NCI-H2107 (cell line): ENCODE measurements at regions not wholly inside any gene's neighbourhood (a gene's known extent, or its start where the extent isn't known, plus 50 kb on each side); places are given as distances from the start of the nearest gene placed in this dataset.

Experiments used
- DNase-seq: peaks from one replicate; lab custom pipeline; 2025; lab: John Stamatoyannopoulos, UW

GRCh38 chr14:94682736-94683135 is 70.5 kb downstream of the SERPINA3 start:
- no peak for DNase-seq

GRCh38 chr14:94682061-94682516 is 69.9 kb downstream of the SERPINA3 start:
- no peak for DNase-seq

DNA sequence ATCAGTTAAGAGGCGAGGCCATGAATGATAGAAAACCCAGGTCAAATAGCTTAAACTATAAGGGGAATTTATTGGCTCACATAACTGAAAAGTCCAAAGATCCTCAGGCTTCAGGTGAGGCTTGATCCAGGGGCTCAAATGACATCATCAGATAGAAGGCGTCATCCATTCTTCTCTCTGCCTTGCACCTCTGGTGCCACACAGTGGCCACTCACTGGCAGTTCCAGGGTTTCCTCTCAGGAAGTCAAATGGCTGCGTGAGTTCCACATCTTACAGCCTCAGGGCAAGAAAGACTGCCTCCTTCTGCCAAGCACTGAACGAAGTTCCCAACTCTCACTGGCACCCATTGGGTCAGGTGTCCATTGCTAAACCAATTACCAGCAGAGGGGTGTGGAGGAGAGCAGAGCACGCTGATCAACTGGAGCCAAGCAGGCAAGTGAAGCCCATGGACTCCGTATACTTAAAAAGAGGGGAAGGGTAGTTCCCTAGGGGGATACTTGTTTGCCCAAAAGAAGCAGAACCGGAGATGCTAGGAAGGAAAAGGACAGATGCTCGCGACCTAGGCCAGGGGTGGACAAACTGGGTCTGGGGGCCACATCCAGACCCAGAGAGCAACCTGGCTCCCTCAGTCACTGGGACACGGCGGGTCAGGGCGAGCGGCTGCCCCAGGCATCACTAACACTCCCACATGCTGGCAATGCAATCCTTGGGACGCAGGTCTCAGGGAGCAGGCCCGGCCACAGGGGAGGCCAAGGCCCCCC is 69.3 kb downstream of the SERPINA3 start:
- DNase-seq: no peak

- no peak for DNase-seq
These were observed 68.7 kb downstream of the SERPINA3 start for GRCh38 chr14:94680862-94681288.

GRCh38 chr14:94679937-94680861 is 68.0 kb downstream of the SERPINA3 start:
- DNase-seq: no peak

- no peak for DNase-seq
These were observed 67.1 kb downstream of the SERPINA3 start for GRCh38 chr14:94679106-94679810.

GRCh38 chr14:94677747-94678146 is 65.6 kb downstream of the SERPINA3 start:
- DNase-seq: no peak

- no peak for DNase-seq
These were observed 65.0 kb downstream of the SERPINA3 start for GRCh38 chr14:94677213-94677612.

GRCh38 chr14:94676495-94677185 is 64.4 kb downstream of the SERPINA3 start:
- DNase-seq: no peak

DNA sequence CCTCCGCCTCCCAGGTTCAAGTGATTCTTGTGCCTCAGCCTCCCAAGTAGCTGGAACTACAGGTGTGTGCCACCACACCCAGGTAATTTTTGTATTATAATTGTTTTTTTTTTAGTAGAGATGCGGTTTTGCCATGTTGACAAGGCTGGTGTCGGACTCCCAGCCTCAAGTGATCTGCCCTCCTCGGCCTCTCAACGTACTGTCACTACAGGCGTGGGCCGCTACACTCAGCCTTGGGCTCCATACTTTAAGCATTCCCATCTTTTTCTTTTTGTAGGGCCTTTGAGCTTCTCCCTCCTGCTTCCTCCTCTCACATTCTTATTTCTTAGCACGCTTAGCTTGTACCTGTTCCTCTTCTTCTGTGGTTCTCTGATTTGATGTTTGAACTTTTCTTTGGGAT is 62.8 kb downstream of the SERPINA3 start:
- no peak for DNase-seq

DNA sequence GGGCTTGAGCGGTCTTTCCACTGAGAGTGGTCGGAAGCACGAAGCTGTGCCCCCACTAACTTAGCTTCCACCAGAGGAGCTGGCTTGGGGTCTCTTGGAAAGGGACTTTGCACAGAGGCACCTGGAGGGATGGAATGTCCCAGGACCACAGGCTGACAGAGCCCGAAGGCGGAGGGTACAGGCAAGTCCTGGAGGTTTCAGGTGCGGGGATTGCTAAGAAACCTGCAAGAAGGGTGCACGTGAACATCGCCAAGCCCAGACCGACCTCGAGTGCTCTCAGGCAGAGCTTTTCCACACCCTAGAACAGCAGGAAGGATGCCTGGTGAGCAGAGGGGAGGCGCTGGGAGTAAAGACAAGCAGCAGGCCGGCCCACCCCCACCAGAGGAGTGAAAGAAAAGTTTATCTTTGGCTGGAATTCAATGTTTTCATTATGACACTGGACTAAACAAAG is 61.6 kb downstream of the SERPINA3 start:
- DNase-seq: no peak
